Activated naive CD4-positive, alpha-beta T cell (primary cell): ENCODE measurements at regions not wholly inside any gene's neighbourhood (a gene's known extent, or its start where the extent isn't known, plus 50 kb on each side); places are given as distances from the start of the nearest gene placed in this dataset.

Source experiments
- DNase-seq, 4 experiments: peaks; one replicate each; lab custom pipeline; 2025; lab: John Stamatoyannopoulos, UW

DNA sequence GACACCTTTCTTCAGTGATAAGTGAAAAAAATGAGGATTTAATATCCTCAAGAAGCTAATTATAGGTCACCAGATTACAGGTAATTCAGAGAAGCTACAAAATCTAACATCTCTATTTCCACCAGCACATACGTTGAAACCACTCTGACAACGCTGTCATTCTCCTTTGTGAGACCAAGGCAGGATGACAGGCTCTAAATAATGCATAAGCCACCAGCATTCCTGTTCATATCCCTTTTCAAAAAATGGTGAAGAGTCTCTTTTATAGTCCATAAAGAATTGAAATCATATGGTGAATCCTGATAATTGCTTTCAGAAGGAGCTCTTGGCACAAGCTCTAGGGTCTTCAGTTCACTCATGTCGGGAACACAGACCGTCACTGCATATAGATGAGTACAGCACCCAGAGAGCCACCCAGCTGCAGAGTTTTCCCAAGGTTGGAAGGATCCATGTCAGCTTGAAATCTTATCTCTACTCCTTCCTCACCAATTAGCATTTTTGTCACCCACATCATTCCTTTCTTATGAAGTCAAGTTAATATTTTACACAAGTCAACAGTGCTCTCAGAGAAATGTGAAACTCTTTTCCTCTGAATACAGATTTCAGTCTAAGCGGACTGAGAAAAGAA is 431.4 kb downstream of the TBC1D4 start:
- no peak for DNase-seq

DNA sequence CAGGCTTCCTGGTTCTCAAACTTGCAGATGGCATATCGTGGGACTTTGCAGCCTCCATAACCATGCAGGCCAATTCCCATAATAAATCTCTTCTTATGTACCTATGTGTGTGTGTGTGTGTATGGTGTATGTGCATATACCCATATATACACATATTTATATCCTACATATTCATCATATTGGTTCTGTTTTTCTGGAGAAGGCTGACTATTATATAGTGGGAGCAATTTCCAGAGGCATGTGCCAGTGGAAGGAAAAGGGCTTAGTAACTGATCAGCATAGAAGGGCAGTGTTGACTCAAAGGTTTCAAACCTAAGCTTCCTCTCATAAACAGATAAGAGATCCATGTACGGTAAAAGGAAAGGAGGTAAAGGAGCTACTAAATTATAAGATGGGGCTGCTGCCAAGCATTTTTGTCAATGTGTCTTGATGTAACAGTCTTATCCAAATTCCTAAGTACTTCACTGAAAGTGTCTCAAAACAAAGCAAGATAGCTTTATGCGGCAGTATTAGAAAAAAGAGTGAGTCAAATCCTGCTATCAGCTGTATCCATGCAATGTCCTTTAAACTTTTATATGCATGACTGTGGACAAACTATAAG is 432.1 kb downstream of the TBC1D4 start:
- DNase-seq: no peak

DNA sequence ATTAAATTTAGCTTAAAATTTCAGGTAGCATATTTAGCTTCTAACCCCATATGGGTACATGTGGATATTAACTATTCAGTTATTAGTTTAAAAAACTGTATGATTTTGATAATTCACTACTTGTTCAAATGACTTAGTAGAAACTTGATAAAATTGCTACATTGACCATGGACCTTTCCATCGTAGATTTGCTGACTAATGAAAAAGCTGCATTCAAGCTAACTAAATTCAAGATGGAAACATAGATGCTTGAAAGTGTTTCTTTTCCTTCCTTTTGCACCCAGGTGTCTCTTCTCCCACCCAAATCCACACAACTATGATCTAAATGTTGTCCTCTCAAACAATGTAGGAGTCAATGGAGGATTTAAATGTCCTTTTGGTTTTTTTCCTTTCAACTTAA is 439.2 kb downstream of the TBC1D4 start:
- no peak for DNase-seq

DNA sequence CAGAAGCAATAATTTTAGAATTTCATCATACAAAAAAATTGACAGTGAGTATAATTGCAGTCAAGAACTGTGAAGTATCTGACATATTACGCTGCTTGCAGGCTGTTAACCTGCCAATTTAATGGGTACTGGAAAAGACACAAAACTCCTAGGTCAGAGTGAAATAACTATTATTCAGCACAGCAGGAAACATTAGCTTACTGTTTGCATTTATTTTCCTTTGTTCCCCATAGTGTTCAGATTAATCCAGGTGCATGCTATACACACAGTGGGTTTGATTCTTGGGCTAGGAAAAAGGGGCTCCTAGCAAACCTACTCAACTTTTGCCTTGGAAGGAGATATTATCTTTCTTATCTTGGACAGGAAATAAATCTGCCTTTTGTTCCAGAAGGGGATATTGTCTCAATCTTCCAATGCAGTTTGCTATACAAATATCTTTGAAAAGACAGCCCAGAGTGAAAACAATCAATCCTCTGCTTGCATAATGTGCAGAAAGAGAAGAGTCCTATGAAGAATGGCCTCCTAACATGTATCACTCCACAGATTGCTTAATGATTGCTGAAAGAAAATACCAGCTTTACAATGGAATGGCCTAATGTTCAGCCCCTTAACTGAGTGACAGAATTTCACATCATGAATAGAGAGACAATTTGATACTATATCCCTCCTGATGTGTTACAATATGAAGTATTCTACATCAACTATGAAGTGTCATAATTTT is 443.4 kb downstream of the TBC1D4 start:
- no peak for DNase-seq

DNA sequence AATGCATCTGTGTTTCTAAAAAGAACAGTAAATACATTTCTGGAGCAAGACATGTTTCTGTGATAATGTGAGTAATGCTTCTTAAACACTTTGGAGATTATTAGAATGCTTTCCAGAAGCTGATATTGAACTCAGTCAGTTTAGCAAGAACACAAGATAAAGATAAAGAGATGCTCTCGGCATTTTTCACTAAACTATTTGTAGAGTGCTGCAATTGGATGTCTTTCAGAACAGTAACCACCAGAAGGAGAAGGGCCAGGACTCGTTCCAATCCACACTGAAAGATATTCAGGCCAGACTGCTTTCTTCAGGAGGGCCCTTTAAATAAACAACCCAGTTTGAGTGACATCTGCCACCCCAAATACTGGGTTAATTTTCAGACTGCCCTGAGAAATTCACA is 456.0 kb downstream of the TBC1D4 start:
- DNase-seq: no peak

DNA sequence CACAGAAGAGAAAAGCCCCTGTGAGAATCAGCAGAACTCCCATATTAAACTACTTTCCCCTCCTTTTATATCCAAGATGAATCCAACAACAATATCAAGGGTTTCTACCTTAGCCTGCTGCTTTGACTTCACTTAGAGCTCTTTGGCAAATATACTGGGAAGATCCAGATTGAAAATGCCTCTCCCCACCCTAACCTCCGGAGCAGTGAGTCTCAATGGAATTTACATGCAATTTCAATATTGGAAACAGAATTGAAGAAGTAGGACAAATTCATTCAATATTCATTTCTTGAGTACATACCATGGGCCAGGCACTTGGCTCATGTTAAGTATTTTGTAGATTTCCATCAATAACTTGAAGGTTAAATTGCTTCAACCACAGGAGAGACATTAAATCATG is 457.4 kb downstream of the TBC1D4 start:
- no peak for DNase-seq

DNA sequence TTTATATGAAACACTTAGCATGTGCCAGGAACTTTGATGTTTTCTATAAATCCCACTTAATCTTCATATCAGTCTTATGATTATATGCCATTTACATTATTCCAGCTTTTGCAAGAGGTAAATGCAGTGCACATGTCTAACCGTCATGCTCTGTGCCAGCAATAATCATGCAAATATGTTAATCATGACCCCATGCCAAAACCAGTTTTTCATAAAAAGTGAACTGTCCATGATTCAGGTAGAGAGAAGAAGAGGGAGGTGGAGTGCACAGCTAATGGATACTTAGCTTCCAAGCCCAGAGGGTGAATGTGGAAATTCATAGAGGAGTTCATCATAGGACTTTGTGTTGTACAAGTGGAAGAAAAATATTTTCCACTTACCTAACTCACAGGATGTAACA is 458.4 kb downstream of the TBC1D4 start:
- no peak for DNase-seq

DNA sequence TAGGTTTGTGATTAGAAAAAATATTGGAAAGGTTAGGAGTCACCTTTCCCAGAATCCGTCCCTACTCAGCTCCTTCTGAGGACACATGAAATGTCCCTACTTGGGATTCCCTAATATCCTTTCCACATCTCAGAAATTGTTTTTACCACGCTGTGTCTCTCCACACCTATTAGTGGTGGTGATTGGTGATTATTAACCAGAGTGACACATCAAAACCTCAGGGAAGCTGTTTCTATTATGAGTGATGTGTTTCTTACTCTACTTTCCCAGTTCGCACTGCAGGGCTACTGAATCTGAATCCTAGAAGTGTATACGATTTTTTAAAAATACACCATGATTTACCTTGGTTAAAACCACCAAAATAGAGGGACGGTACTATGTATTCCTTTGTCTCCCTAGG is 460.8 kb downstream of the TBC1D4 start:
- DNase-seq: no peak

DNA sequence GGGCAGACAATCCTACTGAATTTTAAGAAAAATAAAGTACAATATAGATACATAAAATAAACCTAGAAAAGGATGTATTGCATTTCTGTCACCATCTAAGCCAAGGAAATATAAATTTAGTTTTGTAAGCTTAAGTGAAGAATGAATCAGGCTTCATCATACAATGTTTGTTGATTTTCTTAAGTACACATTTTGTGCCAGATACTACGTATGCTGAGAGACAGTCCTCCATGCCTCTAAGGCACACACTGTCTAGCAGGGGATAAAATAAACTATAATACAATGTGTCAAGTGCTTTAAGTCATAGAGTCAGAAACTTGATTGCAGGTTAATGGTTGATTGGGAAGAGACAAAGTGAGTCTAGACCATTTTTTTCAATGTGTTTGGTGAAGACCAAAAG is 465.7 kb downstream of the TBC1D4 start:
- no peak for DNase-seq

DNA sequence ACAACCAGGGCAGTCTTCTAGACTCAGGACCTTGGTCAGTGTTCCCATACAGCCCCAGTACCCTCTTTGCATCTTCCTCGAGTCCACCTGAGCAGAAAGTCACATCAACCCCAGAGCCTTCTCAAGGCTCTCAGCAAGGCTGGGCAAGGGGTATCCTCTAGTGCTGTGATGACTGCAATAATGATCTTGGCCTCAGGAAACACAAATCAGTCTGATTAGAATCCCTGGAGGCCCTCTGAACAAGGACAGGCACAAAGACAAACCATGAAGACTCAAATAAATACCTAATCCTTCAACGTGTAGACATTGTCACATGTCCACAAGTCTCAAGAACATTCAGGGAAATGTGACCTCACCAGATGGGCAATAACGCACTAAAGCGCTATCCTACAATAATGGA is 468.2 kb downstream of the TBC1D4 start:
- DNase-seq: no peak

DNA sequence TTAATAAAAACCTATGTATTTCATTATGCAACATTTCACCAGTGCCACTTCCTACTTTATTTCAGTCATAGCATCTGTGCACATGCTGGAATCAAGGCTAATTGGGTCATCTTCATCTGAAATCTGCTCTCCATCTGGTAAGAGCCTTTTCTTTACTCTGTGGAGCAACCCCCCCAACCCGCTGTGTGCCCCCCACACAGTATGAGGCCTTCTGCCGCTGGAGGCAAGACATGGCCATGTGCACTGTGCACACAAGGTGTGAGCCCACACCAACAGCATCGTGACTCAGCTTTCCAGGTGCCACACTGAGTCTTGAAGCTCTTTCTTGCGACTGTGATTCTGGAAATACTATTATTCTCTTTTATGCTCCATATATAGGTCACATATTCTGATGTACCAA is 471.0 kb downstream of the TBC1D4 start:
- DNase-seq: no peak

DNA sequence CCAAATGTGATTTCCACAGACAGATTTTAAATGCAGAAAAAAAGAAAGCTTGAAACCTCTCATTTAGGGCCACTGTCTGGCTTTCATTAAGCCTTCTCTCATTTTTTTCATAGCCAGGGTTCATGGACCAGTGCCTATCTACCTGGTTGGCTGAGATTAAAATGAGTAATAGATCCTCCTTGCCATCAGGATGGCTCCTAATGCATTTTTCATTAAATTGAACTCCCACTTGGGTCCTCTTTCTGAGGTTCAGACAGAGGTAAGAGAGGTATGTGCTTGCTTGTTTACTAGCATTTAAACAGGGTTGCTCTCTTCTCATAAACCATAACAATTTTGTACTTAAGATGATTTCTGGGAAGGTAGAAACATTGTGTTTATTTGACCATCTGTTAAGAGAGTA is 473.0 kb downstream of the TBC1D4 start:
- DNase-seq: no peak

DNA sequence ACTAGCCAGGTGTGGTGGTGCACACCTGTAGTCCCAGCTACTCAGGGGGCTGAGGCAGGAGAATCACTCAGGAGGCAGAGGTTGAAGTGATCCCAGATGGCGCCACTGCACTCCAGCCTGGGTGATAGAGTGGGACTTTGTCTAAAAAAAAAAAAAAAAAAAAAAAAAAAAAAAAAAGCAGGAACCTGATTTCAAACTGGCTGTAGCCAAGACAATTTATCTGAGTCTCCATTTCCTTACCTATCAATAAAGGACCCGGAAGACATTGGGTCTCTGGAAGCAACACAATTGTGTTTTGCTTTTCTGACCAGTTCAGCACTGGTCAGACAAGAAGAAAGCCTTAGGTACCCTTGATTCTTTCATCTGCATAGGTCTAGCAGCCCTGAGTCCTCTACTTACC is 491.0 kb downstream of the TBC1D4 start:
- DNase-seq: no peak

DNA sequence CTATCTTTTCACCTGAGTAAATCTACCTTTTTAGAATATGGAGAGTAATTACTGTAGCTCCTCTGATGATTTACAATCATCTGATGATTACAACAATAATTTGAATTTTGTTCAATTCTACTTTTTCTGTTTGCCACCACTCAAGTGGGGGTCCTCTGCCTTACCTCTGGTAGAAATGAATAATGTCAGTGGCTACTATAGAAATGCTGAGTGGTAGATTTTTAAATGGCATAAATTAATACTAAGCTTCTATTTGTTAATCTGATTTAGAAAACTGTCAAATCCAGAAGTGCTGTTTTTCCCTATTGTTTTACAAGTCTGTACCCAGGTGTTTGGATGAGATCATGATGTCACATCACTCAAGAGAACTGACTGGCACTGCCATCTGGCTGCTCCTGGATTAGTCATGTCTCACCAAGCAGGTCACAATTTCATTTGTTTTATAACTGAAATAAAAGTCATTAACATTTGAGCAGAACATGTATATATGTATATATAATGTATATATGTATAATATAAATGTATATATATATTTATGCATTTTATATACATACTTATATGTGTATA is 494.8 kb downstream of the TBC1D4 start:
- no peak for DNase-seq

DNA sequence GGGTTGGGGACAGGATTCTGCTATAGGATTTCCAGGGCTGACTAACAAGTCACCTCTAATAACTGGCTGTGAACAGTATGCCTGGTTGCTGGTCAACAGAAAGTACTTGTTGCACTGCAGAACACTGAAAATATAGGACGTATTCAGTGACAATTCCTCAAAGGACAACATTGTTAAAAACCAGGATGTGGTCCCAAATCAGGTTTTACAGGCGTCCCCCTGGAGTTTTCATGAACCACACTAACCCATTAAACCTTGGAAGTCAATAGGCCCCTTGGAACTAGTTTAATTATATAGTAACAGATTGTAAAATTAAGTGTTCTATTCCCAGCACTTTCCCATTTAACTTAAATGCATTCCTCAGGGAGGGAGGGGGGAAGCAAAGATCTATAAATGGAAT is 495.4 kb downstream of the TBC1D4 start:
- no peak for DNase-seq

DNA sequence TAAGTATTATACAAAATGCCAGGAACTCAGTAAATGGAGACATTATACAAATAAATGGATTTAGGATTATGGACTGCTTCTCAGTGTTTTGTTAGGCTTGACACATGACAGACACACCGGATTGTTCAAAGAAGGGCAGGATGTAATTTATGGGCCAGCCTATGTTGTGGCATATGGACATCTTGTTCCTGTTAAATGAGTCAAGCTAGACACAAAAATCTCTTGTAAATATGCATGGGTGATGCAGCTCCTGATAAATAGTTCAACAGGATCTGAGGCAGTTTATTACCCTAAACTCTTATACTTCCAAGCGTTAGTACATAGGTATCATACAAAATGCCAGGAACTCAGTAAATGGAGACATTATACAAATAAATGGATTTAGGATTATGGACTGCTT is 502.3 kb downstream of the TBC1D4 start:
- no peak for DNase-seq

DNA sequence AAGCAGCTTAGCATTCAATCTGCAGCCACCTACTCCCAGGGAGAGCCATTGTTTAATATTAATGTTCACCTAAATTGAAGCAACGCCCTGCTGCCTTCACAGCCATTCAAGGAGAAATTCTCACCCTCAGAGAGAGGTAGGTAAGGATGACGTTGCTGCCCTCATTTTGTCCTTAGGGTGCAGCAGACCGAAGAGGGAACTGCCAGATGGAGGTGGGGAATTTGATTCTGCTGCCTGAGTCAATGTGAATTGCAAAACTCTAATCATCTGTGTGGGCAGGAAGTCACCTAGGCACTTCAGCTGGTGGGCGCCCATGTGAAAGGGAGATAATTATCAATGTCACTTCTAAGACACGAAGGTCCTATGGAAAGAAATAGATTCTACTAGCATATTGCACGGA is 503.4 kb downstream of the TBC1D4 start:
- DNase-seq: no peak

DNA sequence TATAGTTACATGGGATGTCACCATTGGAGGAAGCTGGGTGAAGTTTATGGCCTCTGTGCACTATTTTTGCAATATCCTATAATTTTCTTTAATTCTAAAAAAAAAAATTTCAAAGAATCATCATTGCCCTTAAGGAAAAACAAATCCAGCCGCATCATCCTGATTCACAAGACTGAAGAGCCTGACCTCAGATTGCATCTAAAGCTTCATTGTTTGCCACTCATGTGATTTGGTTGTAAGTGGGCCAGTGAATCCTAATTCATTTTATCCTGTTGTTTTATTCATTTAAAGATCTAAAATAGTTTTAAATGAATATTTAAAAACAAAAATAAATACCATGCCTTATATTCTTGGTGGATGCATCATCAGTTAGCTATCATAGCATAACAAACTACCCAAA is 504.5 kb downstream of the TBC1D4 start:
- no peak for DNase-seq

DNA sequence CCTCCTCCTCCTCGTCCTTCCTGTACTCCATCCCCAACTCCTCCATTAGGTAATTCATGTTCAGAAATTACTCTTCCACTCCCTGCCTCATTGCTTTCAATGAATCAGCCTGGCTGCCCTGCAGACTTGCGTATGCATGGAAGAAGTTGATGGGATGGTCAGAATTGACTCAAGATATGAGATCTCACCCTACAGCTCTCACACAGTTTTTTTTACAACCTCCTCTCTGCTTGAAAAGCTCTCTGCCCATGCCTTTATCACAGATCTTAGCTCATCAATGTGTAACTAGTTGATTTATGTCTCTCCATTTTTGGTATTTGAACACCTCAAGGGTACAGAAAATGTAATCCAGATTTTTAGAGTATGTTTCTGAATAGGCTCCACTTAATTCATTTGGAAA is 506.9 kb downstream of the TBC1D4 start:
- DNase-seq: no peak

DNA sequence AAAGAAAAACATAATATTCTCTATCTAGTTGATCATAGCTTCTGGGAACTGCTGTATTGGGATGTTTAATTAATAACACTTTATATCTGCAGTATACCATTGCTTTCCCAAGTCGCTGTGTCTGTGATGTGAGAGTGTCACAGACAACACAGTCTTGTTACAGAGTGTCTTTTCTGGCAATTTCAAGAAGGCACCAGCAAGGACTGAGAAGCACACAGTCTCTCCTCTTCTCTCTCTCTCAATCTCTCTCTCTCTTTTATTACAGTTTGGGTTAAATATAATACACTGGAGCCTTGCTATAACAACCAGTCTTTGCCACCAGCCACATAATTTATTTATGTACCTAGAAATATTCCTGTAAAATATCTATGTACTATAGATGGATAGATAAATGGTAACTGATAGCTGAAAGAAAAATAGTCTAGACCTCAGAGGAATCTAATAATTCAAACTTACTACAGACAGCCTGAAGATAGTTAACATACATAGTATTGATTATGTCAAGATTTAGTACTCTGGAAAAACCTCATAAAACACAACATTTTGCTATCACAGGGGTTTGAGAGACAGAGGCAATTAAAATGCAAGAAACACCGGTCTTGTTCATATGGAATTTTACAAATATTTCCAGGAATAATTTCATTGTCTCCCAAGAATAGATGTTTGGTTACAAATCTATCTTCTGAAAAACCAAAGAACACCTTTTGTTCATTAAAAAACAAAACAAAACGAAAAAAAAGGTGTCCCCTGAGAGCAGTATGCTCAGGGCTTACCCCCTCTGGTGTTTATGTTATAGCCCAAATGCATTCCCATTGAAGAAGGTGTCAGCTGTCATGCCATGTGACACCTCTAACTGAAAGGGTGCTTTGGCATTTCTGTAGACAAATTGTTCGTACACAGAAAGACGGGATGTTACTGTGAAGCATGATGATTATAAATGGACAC is 507.8 kb downstream of the TBC1D4 start:
- no peak for DNase-seq

DNA sequence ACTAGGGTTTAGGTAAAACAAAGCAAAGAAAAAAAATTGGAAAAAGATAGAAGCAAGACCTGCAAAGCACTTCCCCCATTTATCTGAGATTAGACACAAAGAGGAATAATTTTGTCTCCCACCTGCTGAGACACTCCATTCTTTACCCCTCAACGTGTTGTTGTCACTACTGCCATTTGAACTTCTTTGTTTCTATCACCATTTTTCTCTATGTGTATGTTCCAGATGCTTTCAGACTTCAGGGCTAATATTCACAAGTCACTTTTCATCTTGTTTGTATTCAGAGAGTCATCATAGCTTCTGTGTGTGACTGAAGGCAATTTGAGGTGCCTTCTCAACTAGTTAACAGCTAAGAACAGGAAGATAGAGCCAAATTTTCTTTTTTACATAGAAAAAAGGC is 512.5 kb downstream of the TBC1D4 start:
- no peak for DNase-seq

DNA sequence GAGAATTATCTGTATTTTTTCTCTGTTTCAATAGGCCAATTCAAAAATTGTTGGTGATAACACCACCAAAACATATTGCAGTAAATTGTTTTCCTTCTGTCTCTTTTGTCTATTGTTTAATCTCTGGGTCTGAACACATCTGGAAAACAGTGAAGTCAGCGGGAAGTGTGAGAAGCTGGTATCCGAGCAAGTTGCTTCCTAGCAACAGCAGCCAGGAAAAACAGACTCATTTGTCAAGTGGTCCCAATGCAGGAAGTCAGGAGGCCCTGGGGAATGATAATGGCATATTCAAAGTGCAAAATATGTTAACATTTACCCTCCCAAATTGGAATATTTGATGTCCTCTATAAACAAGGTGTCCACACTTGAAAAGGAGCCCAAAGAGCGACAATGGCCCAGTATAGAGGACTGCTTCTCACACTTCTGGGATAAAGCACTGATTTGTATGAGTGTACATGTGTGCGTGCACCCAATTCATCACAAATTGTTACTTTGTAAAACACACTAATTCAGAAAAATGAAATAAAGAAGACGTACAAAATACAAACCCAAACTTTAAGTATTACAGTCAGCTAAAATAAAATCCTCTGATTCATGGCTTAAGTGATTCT is 515.0 kb downstream of the TBC1D4 start:
- DNase-seq: no peak
